IPS DF 6.9 (cell line): ENCODE measurements at regions not wholly inside any gene's neighbourhood (a gene's known extent, or its start where the extent isn't known, plus 50 kb on each side); places are given as distances from the start of the nearest gene placed in this dataset.

Experiments used
- DNase-seq: peaks from one replicate; pipeline ENCODE4 v3.0.0-alpha.2; 2013; ENCODE audit warnings: low read depth, low spot score
- H3K27ac ChIP-seq: one replicate; pipeline ENCODE4 v1.5.1; 2013; ENCODE audit warnings: low read length, control low read depth
- H3K27me3 ChIP-seq: 2 replicates; pipeline ENCODE4 v1.6.1; 2013; ENCODE audit warnings: mild to moderate bottlenecking, low read length; ENCODE audit not compliant: control insufficient read depth, insufficient read depth
- H3K36me3 ChIP-seq: 2 replicates; pipeline ENCODE4 v1.6.1; 2013; ENCODE audit warnings: low read length; ENCODE audit not compliant: control insufficient read depth, insufficient read depth
- H3K4me1 ChIP-seq: 2 replicates; pipeline ENCODE4 v1.6.1; 2013; ENCODE audit warnings: low read length; ENCODE audit not compliant: control insufficient read depth, insufficient read depth
- H3K4me3 ChIP-seq: 2 replicates; pipeline ENCODE4 v1.5.1; 2013; ENCODE audit warnings: mild to moderate bottlenecking, low read length
- H3K9me3 ChIP-seq: 2 replicates; pipeline ENCODE4 v1.6.1; 2013; ENCODE audit warnings: low read length, inconsistent platforms; ENCODE audit not compliant: control insufficient read depth, insufficient read depth
- WGBS: extraction: QIAGEN DNeasy Blood & Tissue Kit; methylation state at CpG from one replicate; pipeline ENCODE4 v1.1.7; 2013; ENCODE audit warnings: mixed read lengths, missing lambda C conversion rate; ENCODE audit not compliant: insufficient read length, insufficient coverage; 5-methylcytosine and 5-hydroxymethylcytosine counted together

- H3K4me3 ChIP-seq, result no peak overlapping the region
- 100% methylated on average over 2 of the region's 9 CpGs for WGBS
- H3K27me3 ChIP-seq, result no peaks in the 10 kb centered on the region
- no peaks in the 10 kb centered on the region for H3K9me3 ChIP-seq
- DNase-seq, result no peak
- H3K27ac ChIP-seq, result no peak overlapping the region
- H3K36me3 ChIP-seq, result no peaks in the 10 kb centered on the region
- H3K4me1 ChIP-seq, result no peaks in the 10 kb centered on the region
Measured at GRCh38 chr5:12242950-12243888, 339.0 kb upstream of the CTNND2 start.

- Histone ChIP-seq H3K4me1 (no peaks in the 10 kb centered on the region), H3K4me3 (no peak overlapping the region), H3K9me3 (no peaks in the 10 kb centered on the region), H3K36me3 (no peaks in the 10 kb centered on the region), H3K27ac (no peak overlapping the region), H3K27me3 (peaks cover 2% of the 10 kb centered on the region; the same call in 1 of the 2 replicates)
- DNase-seq, result peak; percentile 27
- WGBS, result no CpG with 5 or more reads among the region's 6 CpGs
Measured at GRCh38 chr5:12237837-12238575, 333.8 kb upstream of the CTNND2 start.

- H3K9me3 ChIP-seq, result no peaks in the 10 kb centered on the region
- H3K36me3 ChIP-seq, result no peaks in the 10 kb centered on the region
- no peak overlapping the region for H3K27ac ChIP-seq
- no peak for DNase-seq
- no peaks in the 10 kb centered on the region for H3K27me3 ChIP-seq
- WGBS, result 100% methylated on average over 2 of the region's 9 CpGs
- no peak overlapping the region for H3K4me3 ChIP-seq
- no peaks in the 10 kb centered on the region; the same call in 1 of the 2 replicates for H3K4me1 ChIP-seq
Measured at GRCh38 chr5:12230659-12231058, 326.4 kb upstream of the CTNND2 start.

DNA sequence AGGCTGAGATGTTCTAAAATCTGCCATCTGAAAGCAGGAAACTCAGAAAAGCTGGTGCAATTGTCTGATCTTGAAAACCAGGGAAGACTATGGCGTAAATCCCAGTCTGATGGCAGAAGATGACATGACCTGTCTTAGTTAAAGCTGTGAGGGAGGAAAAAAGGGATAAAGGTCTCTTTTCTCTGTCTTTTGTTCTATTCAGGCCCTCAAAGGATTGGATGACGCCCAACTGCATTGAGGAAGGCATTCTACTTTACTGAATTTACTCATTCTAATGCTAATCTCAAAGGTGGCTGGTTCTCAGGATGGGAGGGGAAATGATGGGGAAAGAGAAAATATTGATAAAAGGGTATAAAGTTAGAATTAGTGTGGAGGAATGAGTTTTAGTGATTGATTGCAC lies 312.8 kb upstream of the CTNND2 start:
- H3K36me3 ChIP-seq, result no peaks in the 10 kb centered on the region
- H3K27ac ChIP-seq, result no peak overlapping the region
- H3K4me1 ChIP-seq, result no peaks in the 10 kb centered on the region; the same call in 1 of the 2 replicates
- H3K27me3 ChIP-seq, result no peaks in the 10 kb centered on the region
- no peaks in the 10 kb centered on the region for H3K9me3 ChIP-seq
- H3K4me3 ChIP-seq, result no peak overlapping the region
- DNase-seq, result peak; percentile 16
- no CpG with 5 or more reads among the region's 2 CpGs for WGBS

DNA sequence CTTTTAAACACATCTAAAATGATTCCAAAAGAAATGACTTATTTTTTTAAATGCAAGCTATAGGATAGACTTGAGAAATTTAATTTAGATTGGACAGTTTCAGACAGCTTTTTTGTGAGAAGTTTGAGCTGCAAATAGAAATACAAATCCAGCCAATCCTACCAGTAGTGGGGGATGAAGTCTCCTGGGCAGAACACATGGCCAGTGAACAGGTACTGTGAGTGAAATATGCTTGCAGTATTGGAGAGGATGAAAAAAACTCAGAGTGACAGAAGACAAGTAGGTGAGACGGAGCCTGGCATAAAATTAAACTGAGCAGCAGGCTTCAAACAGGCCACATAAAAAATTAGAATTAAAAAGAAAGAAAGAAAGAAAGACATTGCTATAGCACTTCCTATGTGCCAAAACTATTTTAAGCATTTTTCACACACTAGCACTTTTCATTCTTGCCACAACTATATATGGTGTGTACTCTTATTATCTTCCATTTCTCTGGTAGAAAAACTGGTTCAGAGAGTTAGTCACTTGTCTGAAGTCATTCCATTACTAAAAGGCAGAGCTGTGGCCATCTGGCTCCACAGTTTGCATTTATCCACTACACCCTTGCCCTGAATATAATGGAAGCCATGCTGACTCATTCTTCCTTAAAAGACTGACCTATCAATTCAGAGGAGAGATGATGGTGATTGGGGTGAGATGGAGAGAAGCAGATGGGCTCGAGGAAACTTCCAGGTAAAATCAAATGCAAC lies 310.2 kb upstream of the CTNND2 start:
- Histone ChIP-seq H3K27me3 (no peaks in the 10 kb centered on the region), H3K4me1 (no peaks in the 10 kb centered on the region; the same call in 1 of the 2 replicates), H3K9me3 (no peaks in the 10 kb centered on the region), H3K4me3 (no peak overlapping the region), H3K27ac (no peak overlapping the region), H3K36me3 (no peaks in the 10 kb centered on the region)
- no peak for DNase-seq
- no CpG with 5 or more reads among the region's 2 CpGs for WGBS

DNA sequence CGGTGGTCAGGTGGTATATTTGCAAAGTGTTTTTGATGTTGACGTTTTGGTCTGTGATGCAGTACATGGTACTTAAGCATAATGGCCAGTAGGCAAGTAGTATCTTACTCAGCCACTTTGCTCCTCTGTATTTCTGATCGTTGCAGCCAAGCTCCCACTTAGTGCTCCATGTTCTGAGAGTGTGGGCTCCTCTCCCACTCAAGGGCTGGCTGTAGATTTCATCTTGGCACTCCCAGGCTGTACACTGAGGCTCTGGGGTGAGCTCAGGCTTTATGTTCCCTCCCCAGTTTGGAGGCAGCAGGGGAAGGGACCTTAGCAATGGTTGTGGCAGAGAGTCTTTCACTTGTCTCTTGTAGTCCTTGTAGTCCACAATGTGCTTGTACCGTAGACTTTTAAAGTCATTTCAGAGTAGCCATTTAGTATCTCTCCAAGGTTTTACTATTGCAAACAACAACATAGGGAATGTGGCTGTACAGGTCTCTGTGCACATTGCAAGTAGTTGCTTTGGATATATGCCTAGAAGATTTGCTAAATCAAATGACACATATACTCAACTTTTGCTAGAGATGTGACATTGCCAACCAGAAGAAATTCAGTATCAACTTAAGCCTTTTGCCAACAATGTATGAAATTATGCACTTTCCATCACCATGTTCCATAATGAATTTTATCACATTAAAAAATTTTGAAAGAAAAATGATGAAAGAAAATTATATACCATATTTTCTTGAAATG lies 304.3 kb upstream of the CTNND2 start:
- Histone ChIP-seq H3K36me3 (no peaks in the 10 kb centered on the region), H3K27ac (no peak overlapping the region), H3K4me1 (no peaks in the 10 kb centered on the region), H3K4me3 (no peak overlapping the region), H3K27me3 (no peaks in the 10 kb centered on the region), H3K9me3 (no peaks in the 10 kb centered on the region)
- DNase-seq, result no peak
- no CpG with 5 or more reads among the region's 4 CpGs for whole genome bisulfite sequencing

DNA sequence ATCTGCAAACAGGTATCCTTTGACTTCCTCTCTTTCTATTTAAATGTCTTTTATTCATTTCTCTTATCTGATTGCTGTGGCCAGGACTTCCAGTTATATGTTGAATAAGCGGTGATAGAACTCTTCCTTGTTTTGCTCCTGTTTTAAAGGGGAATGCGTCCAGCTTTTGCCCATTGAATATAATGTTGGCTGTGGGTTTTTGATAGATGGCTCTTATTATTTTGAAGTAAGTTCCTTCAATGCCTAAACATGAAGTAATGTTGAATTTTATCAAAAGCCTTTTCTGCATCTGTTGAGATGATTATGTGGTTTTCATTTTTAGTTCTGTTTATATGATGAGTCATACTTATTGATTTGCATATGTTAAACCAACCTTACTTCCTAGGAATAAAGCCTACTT lies 300.5 kb upstream of the CTNND2 start:
- no peak for DNase-seq
- Histone ChIP-seq H3K9me3 (no peaks in the 10 kb centered on the region), H3K4me1 (no peaks in the 10 kb centered on the region), H3K4me3 (no peak overlapping the region), H3K27me3 (no peaks in the 10 kb centered on the region), H3K27ac (no peak overlapping the region), H3K36me3 (no peaks in the 10 kb centered on the region)
- WGBS, result no CpG with 5 or more reads among the region's 2 CpGs

DNA sequence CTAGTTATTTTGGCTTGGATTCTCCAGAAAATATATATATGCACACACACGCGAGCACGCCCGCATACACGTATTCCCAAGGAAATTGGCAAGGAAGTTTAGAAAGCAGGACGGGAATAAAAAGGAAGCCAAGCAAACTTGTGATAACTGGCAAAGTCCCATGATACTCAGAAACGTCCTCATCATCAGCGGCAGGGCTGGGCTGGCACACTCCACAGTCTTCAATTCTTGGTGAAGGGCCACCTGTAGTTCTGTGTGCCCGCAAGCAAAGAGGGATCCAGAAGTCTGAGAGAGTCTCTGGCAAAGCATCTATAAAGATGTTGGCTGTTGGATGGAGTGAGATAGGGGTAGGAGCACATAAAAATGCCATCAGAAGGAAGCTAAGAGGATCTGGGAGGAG lies 289.3 kb upstream of the CTNND2 start:
- no peaks in the 10 kb centered on the region for H3K9me3 ChIP-seq
- H3K36me3 ChIP-seq, result no peaks in the 10 kb centered on the region
- no peak for DNase-seq
- WGBS, result no CpG with 5 or more reads among the region's 9 CpGs
- no peaks in the 10 kb centered on the region; the same call in 1 of the 2 replicates for H3K4me1 ChIP-seq
- H3K27ac ChIP-seq, result no peak overlapping the region
- H3K4me3 ChIP-seq, result no peak overlapping the region
- no peaks in the 10 kb centered on the region for H3K27me3 ChIP-seq

DNA sequence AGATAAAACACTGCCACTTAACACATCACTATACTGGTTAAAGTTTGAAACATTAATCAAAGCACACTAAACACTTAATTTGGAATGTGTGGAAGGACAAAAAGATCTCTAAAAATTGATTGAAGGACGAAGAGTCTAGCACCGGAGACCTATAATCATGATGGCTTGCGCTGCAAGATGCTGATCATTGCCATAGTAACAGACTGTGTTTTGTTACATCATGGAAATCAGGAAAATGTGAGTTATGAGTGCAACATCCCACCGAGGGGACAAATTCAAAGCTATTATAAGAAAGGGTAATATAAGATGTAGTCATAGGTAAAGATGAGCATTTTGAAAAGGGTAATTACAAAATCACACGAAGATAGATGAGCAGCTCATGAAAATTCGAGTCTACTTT lies 278.8 kb upstream of the CTNND2 start:
- no peak for DNase-seq
- H3K27ac ChIP-seq, result no peak overlapping the region
- no peaks in the 10 kb centered on the region; the same call in 1 of the 2 replicates for H3K27me3 ChIP-seq
- no CpG with 5 or more reads among the region's 6 CpGs for WGBS
- no peaks in the 10 kb centered on the region for H3K4me1 ChIP-seq
- H3K36me3 ChIP-seq, result no peaks in the 10 kb centered on the region
- no peaks in the 10 kb centered on the region for H3K9me3 ChIP-seq
- no peak overlapping the region for H3K4me3 ChIP-seq

GRCh38 chr5:12177851-12178250 lies 273.6 kb upstream of the CTNND2 start:
- Histone ChIP-seq H3K4me1 (peaks cover 2% of the 10 kb centered on the region; the same call in 1 of the 2 replicates), H3K9me3 (no peaks in the 10 kb centered on the region), H3K4me3 (no peak overlapping the region), H3K27ac (no peak overlapping the region), H3K36me3 (no peaks in the 10 kb centered on the region), H3K27me3 (no peaks in the 10 kb centered on the region)
- no peak for DNase-seq
